GM12865 (cell line): ENCODE measurements at regions not wholly inside any gene's neighbourhood (a gene's known extent, or its start where the extent isn't known, plus 50 kb on each side); places are given as distances from the start of the nearest gene placed in this dataset.
A peak's percentile ranks its signal among the peaks of the same experiment; 100 is the strongest.

Source experiments
- DNase-seq: peaks from one replicate; pipeline ENCODE4 v3.0.0; 2010; ENCODE audit warnings: low read depth
- H3K4me3 ChIP-seq: 2 replicates; pipeline ENCODE4 v1.5.1; 2011; ENCODE audit warnings: mild to moderate bottlenecking, low read depth, low read length, control low read depth
- TF ChIP-seq, protein P1 (sequence below): IDR thresholded peaks from 2 replicates; pipeline ENCODE4 v1.5.1; 2011; ENCODE audit warnings: low read length, control low read depth, low read depth, inconsistent platforms; ENCODE audit not compliant: insufficient read depth; ENCODE audit errors: missing control alignments

GRCh38 chr6:2507521-2508037 is 243.1 kb downstream of the MYLK4 start:
- TF ChIP-seq, protein P1, sequence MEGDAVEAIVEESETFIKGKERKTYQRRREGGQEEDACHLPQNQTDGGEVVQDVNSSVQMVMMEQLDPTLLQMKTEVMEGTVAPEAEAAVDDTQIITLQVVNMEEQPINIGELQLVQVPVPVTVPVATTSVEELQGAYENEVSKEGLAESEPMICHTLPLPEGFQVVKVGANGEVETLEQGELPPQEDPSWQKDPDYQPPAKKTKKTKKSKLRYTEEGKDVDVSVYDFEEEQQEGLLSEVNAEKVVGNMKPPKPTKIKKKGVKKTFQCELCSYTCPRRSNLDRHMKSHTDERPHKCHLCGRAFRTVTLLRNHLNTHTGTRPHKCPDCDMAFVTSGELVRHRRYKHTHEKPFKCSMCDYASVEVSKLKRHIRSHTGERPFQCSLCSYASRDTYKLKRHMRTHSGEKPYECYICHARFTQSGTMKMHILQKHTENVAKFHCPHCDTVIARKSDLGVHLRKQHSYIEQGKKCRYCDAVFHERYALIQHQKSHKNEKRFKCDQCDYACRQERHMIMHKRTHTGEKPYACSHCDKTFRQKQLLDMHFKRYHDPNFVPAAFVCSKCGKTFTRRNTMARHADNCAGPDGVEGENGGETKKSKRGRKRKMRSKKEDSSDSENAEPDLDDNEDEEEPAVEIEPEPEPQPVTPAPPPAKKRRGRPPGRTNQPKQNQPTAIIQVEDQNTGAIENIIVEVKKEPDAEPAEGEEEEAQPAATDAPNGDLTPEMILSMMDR, result no peak
- DNase-seq, result no peak
- no peak overlapping the region for H3K4me3 ChIP-seq

DNA sequence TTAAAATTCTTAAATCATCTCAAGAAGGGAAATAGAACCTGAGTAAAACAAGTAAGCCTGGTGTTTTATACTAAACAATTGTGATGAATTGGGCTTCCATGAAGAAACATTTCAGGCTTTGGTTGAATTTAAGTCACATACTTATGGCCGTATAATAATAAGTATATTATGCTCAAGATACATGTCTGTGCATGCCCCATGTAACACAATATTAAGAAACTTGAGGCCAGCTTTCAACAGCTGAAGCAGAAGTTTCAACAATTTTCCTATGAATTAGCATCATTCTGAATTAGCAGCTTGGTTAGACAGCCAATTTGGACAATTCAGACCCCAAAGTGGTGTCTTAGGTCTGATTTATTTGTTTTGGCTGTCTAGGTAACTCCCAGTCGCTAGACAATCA is 243.7 kb downstream of the MYLK4 start:
- H3K4me3 ChIP-seq, result no peak overlapping the region
- no peak for DNase-seq
- TF ChIP-seq, protein P1, result no peak

DNA sequence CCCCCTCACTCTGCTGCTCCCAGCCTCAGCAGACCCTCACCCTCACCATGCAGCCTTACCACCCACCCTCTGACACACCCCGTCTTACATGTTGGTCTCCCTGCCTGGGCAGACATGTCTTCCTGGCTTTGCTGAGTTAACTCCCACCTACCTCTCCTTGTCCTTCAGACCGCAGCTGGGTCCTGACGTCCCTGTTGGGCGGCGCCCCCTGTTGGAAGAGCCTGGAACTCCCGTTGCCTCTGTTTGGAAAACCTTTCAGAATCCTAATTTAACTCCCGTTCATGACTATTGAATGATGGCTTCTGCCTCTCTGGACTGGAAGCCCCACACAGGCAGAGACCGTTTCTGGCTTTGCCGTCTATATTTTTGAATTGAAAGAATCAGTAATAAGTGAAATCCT is 245.1 kb downstream of the MYLK4 start:
- peak; percentile 1 for DNase-seq

DNA sequence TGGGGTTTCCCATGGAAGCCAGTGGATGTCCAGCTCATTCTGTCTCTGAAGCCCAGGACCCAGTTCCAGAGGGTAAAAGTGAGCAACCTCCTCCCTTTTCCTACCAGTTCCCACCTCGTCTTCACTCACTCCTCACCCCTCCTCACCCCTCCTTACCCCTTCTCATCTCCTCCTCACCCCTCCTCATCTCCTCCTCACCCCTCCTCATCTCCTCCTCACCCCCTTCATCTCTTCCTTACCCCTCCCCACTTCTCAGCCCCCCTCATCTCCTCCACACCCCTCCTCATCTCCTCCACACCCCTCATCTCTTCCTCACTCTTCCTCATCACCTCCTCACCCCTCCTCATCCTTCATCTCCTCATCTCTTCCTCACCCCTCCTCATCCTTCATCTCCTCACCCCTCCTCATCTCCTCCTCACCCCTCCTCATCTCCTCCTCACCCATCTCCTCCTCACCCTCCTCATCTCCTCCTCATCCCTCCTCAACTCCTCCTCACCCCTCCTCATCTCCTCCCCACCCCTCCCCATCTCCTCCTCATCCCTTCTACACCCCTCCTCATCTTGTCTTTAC is 246.1 kb downstream of the MYLK4 start:
- no peak for DNase-seq
- no peak overlapping the region for H3K4me3 ChIP-seq
- TF ChIP-seq, protein P1, result no peak

More for the DNA sequence above, 245.1 kb downstream of the MYLK4 start:
- TF ChIP-seq, protein P1, result peak; percentile 31
- no peak overlapping the region for H3K4me3 ChIP-seq

DNA sequence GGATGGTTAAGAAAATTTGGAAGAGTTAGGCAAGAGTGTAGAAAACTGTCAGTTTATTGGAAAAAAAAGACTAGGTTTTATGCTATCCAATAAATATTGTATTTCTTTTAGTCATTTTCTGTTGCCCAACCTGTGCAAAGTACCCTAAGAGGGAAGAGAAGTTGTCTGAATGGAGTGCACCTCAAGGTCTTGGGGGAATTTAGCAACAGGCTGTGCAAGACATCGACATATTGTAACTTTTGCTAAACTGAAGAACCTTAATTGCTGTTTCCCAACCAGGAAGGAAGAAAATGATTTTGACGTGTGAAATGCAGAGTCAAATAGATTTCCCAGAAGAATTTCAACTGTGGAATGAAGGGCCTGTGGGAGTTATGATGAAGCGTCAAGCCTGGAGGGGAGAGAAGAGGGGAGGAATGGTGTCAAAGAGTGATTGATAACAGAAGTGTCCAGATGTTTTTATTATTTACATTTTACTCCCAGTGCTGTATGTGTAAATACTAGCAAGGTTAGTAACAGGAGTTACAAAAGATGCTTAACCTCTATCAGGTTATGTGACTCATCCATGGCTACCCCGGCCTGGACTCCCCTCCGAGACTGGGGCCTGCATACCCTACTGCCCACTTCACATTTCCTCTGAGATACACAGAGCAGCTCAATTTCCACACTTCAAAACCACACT is 246.8 kb downstream of the MYLK4 start:
- TF ChIP-seq, protein P1, result no peak
- no peak for DNase-seq
- no peak overlapping the region for H3K4me3 ChIP-seq

- no peak overlapping the region for H3K4me3 ChIP-seq
- no peak for DNase-seq
- TF ChIP-seq, protein P1, result no peak
Observed at GRCh38 chr6:2502998-2503674, 247.6 kb downstream of the MYLK4 start.
